ENCODE measurements at regions not wholly inside any gene's neighbourhood (a gene's known extent, or its start where the extent isn't known, plus 50 kb on each side); places are given as distances from the start of the nearest gene placed in this dataset.

DNA sequence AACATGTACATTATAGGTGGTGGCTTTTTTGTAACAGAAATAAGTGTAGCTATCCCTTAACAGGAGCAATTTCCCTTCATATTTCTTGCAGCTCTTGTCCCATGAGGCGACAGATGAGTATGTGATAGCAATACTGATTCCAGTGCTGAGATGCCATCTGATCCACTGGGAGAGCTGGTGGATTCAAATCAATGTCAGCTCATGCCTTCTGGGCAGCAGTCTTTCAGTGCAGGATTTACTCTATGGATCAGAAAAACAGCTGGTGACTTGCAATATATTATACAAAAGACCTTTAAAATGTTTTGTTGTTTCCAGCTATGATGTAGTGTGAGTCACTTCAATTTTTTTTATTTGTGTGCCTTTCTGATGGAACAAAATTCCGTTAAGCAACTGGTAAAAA lies 259.9 kb upstream of the SASH1 start:
- no peaks in the 10 kb centered on the region for H4K20me1 ChIP-seq (replicated peaks in 1 of 2; ENCODE audit: control insufficient read depth in 1 of 2, insufficient read depth in 2 of 2, low read length in 2 of 2)
- H3K27ac ChIP-seq (ENCODE audit: low read depth, low read length) = no peak overlapping the region
- no peaks in the 10 kb centered on the region for H3K9me3 ChIP-seq (ENCODE audit: insufficient read depth in 2 of 2, low read depth in 1 of 2, low read length in 1 of 2)
- H2AFZ ChIP-seq (ENCODE audit: low read length) = no peak overlapping the region
- H3K23me2 ChIP-seq (ENCODE audit: low read depth, low read length) = peaks cover 2% of the 10 kb centered on the region; the same call in 1 of the 2 replicates
- no peak overlapping the region for H3K14ac ChIP-seq (ENCODE audit: insufficient read length)
- H3K4me1 ChIP-seq (replicated peaks in 1 of 4; ENCODE audit: control insufficient read depth in 3 of 4, insufficient read depth in 4 of 4, low read length in 3 of 4) = peaks cover 0 to 4% (median 0%) of the 10 kb centered on the region in 4 experiments; a peak in 1 of 7 replicates
- no peak overlapping the region for H3K9ac ChIP-seq (replicated peaks in 1 of 4; ENCODE audit: extremely low read depth in 1 of 4, low read depth in 3 of 4, low read length in 3 of 4)
- FAIRE-seq (no peak), DNase-seq (ENCODE audit: low read depth in 1 of 2, low spot score in 2 of 2) (no peak)
- no peak overlapping the region for H2BK120ac ChIP-seq (replicated peaks; ENCODE audit: low read depth, low read length)
- H2BK5ac ChIP-seq (ENCODE audit: low read depth, low read length) = no peak overlapping the region
- no peak overlapping the region for H3K4ac ChIP-seq (replicated peaks; ENCODE audit: insufficient read length, low read depth, low read length)
- no peak overlapping the region for H4K8ac ChIP-seq (ENCODE audit: extremely low read depth, insufficient read depth, low read length)
- no peak overlapping the region for H4K91ac ChIP-seq (replicated peaks; ENCODE audit: insufficient read length, low read length)
- ChIA-PET POLR2A (ENCODE audit: partially characterized antibody) (no interaction called here), CTCF (ENCODE audit: partially characterized antibody) (interaction anchor here (0.9 kb wide), 1 partner anchor 22 kb away, joined by 3 read pairs; no protein-coding TSS in a partner anchor)
- H4K5ac ChIP-seq (ENCODE audit: insufficient read length, low read depth, low read length) = no peak overlapping the region
- no peak overlapping the region for H2BK12ac ChIP-seq (ENCODE audit: low read depth, low read length)
- no peak overlapping the region for H3K4me3 ChIP-seq (ENCODE audit: extremely low read depth in 1 of 4, insufficient read depth in 2 of 4, low read depth in 3 of 4, low read length in 4 of 4)
- H3K79me1 ChIP-seq (ENCODE audit: low read depth, low read length) = no peaks in the 10 kb centered on the region
- H3K18ac ChIP-seq (ENCODE audit: extremely low read depth, low read length) = no peak overlapping the region
- H3K56ac ChIP-seq (replicated peaks; ENCODE audit: insufficient read length, low read depth, low read length) = no peak overlapping the region
- H3K79me2 ChIP-seq (ENCODE audit: control insufficient read depth in 1 of 2, insufficient read depth in 2 of 2, low read length in 2 of 2) = no peaks in the 10 kb centered on the region
- H3K36me3 ChIP-seq (ENCODE audit: control insufficient read depth in 2 of 4, insufficient read depth in 4 of 4, low read length in 3 of 4) = no peaks in the 10 kb centered on the region
- WGBS, 2 experiments (ENCODE audit: extremely low coverage in 1 of 2, insufficient coverage in 1 of 2, insufficient read length in 1 of 2, insufficient replicate concordance in 2 of 2, low coverage in 1 of 2, low lambda C conversion rate in 2 of 2, missing lambda C conversion rate in 1 of 2) = 90% methylated on average over 2 of the region's 2 CpGs; no CpG with 5 or more reads in 1 of the 2 experiments
- H3K23ac ChIP-seq (ENCODE audit: insufficient read length) = no peak overlapping the region
- no peak overlapping the region for H2BK20ac ChIP-seq (ENCODE audit: low read length)
- no peak overlapping the region for H2BK15ac ChIP-seq (ENCODE audit: low read length)
- no peak overlapping the region for H2AK5ac ChIP-seq (ENCODE audit: low read depth, low read length)
- H3K4me2 ChIP-seq (ENCODE audit: insufficient read depth in 1 of 2, low read depth in 2 of 2, low read length in 2 of 2) = no peak overlapping the region
- H3K27me3 ChIP-seq (replicated peaks in 1 of 4; ENCODE audit: control insufficient read depth in 3 of 4, extremely low read depth in 1 of 4, insufficient read depth in 3 of 4, low read length in 3 of 4) = no peaks in the 10 kb centered on the region
- TF ChIP-seq EP300 (IDR thresholded peaks at IDR 0.05; ENCODE audit: borderline replicate concordance in 1 of 2, low read depth in 2 of 2, low read length in 2 of 2) (no peak), NRF1 (IDR thresholded peaks at IDR 0.05; ENCODE audit: low read depth, low read length) (no peak), CEBPB (IDR thresholded peaks at IDR 0.05; ENCODE audit: low read depth, low read length) (no peak), SIRT6 (IDR thresholded peaks at IDR 0.05; ENCODE audit: low read length) (no peak), RFX5 (IDR thresholded peaks at IDR 0.05; ENCODE audit: borderline replicate concordance, low read depth, low read length) (no peak), CTBP2 (IDR thresholded peaks at IDR 0.05; ENCODE audit: borderline replicate concordance, insufficient read depth, insufficient read length, low read length) (no peak), SRF (IDR thresholded peaks at IDR 0.05; ENCODE audit: low read depth, low read length) (no peak), HDAC6 (IDR thresholded peaks at IDR 0.05; ENCODE audit: low read depth, low read length) (no peak), KDM5A (IDR thresholded peaks at IDR 0.05; ENCODE audit: low read length) (no peak), KDM1A (IDR thresholded peaks at IDR 0.05; ENCODE audit: borderline replicate concordance, low read length) (no peak), SAP30 (IDR thresholded peaks at IDR 0.05; ENCODE audit: insufficient read depth, insufficient replicate concordance, low read length) (no peak), KDM4A (IDR thresholded peaks at IDR 0.05; ENCODE audit: low read depth, low read length, severe bottlenecking) (no peak)
- TF ChIP-seq, protein P1, sequence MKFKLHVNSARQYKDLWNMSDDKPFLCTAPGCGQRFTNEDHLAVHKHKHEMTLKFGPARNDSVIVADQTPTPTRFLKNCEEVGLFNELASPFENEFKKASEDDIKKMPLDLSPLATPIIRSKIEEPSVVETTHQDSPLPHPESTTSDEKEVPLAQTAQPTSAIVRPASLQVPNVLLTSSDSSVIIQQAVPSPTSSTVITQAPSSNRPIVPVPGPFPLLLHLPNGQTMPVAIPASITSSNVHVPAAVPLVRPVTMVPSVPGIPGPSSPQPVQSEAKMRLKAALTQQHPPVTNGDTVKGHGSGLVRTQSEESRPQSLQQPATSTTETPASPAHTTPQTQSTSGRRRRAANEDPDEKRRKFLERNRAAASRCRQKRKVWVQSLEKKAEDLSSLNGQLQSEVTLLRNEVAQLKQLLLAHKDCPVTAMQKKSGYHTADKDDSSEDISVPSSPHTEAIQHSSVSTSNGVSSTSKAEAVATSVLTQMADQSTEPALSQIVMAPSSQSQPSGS (IDR thresholded peaks at IDR 0.05; ENCODE audit: low read length) = no peak

Measured in H1 (cell line).